Nucleus accumbens (tissue), 56 donors: ENCODE measurements at regions not wholly inside any gene's neighbourhood (a gene's known extent, or its start where the extent isn't known, plus 50 kb on each side); places are given as distances from the start of the nearest gene placed in this dataset.

Source experiments
- DNase-seq, 56 donors: peaks; one replicate each; lab custom pipeline; 2025; lab: John Stamatoyannopoulos, UW

DNA sequence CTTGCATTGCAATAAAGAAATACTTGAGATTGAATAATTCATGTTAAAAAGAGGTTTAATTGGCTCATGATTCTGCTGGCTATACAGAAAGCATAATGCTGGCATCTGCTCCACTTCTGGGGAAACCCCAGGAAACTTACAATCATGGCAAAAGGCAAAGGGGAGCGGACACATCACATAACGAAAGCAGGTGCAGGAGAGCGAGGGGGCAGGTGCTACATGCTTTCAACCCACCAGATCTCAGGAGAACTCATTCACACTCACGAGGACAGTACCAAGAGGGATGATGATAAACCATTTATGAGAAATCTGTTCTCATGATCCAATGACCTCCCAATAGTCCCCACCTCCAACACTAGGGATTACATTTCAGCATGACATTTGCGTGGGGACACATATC is 172.6 kb downstream of the RASSF9 start:
- no peak for DNase-seq

DNA sequence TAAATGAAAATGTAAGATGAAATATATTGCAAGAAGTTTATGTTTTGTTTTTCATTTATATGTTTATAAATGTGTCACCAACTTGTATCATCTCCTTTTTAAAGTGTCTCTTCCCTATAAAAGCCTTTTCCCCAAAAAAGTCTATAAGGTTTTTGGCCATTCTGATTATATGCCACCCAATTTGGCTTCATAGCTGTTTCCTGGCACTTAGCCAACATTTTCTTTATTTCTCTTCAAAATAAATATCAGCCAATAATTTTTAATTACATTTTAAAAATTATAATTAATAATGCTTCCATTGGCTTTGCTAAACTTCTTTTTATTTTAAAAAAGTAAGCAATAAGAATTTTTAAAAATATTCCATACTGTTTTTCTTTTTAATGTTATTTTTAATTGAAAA is 171.8 kb downstream of the RASSF9 start:
- DNase-seq: no peak

DNA sequence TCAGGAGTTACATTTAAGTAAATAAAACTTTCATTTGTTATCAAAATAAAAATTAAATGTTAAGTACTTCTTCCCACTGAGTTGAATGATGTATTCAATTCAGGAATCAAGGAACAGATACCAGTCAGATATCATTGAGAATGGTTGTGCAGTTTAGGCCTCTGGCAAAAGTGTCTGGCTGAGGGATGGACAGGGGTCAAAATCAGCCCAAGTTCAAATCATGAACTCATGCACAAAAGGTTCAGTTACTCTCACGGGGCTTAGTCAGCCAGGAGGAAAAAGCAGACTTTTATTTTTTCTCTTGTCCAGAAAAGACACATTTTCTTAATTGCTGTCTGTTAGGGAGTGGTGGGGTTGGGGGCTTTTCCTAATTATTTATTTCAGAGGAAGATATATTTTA is 166.3 kb downstream of the RASSF9 start:
- no peak for DNase-seq

DNA sequence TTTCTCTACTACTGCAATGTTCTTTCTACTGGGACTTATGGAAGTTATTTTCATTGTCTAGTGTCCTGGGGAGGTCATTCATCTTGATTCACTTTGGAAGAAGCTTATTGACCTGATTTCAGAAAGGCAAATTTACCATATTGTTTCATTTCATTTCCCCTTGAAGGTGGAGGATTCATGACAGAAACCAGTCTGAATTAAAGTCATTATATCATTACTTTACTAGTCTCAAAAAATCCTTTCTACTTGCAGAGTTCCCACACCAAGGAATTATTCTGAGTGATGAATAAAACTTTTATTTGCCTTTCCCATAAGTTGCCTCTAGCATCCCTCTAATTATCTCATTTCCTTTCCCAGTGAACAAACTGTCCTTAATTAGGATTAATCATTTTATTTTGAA is 163.8 kb downstream of the RASSF9 start:
- DNase-seq: no peak

DNA sequence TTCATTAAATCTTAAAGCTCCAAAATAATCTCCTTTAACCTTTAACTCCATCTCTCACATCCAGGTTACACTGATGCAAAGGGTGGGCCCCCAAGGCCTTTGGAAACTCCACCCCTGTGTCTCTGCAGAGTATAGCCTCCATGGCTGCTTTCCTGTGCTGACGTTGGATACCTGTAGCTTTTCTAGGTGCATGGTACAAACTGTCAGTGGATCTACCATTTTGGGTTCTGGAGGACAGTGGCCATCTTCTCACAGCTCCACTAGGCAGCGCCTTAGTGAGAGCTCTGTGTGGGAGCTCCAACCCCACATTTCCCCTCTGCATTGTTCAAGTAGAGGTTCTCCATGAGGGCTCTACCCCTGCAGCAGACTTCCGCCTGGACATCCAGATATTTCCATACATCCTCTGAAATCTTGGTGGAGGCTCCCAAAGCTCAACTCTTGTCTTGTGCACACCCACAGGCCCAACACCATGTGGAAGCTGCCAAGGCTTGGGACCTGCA is 162.2 kb downstream of the RASSF9 start:
- DNase-seq: no peak

DNA sequence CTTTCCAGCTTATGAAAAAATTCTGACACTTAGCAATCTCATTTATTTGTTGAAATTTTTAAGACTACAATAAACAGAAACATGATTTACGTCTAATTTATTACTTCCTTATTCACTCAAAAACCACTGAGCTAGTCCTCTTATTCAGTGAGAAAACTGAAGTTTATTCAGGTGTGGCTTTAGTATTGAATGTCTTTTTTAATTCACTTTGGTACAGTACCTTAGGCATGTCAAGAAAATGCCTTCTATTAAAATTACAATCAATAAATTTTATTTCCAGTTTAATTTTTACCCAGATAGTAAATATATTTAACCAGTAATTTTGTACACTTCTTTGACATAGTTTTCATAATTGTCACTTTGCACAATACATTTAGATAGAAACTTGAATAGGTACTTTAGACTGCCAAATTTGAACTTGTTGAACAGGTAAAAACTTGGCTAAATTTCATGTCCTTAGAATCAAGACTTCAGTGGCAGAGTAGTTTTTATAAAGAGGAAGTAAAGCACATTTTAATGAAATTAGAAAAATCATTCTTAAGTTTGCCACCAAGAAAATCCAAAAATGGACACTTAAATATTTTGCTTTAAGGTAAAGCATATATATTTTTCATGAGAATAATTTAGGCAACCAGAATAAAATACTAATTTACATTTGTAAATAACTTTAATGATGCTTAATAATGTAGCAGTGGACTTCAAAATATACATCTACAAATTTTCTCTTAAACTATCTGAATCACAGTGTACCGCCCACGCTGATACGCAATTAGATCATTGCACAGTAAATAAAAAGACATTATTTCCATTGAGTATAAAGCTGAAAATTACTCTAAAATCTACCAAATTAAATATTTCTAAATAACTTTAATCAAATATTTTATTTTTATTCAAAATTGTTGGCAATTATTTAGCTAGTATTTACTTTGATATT is 159.1 kb downstream of the RASSF9 start:
- no peak for DNase-seq

DNA sequence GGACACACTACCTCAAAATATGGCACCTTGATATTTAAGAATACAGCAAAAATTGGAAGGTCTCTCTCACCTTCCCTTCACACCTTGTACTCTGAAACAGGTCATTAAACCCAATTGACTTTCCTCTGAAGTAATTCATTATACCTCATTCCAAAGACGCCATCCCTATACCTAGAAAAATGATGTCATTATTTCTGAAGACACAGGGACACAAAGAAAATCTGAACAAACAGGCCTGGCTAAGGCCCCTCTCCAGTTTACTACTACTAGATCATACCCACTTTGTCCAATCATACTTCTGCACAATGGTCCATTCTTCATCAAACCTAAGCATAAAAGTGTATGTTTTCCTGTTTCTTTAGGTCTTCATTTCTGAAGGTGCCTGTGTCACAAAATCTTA is 156.9 kb downstream of the RASSF9 start:
- DNase-seq: no peak

DNA sequence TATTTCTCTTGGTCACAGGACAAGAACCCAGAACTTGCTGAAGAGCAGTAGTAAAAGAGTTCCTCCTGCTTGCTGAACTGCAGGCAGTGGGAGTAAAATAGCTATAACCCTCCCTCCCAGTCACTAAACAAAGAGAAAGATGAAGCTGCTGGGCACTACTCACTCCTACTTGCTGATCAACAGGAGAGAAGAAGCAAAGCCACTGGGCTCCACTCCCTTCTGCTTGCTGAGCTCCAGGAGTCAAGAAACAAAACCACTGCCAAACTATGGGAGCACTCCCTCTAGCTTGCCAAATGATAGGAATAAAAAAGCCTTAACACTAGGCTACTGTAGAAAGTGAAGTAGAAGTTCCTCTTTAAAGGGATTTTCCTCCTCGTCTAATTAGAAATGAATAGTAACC is 155.3 kb downstream of the RASSF9 start:
- DNase-seq: no peak

DNA sequence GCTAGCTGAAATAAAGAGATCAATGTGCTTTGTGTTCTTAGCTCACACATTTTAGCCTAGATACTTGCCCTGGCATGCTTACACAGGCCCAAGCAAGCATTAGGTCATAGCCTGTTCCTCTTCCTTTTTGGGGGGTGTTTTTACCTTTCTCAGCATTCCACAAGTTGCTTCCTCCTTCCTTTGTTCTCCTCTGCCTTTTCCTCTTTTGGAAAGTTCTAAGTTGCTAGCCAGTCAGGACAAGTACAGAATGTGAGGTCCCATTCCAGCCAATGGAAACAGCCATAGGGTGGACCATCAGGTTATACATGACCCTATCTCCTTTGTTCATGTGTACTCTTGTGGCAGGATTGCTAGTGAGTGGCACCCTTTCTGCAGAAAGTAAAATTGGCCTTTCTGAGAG is 154.9 kb downstream of the RASSF9 start:
- DNase-seq: no peak

DNA sequence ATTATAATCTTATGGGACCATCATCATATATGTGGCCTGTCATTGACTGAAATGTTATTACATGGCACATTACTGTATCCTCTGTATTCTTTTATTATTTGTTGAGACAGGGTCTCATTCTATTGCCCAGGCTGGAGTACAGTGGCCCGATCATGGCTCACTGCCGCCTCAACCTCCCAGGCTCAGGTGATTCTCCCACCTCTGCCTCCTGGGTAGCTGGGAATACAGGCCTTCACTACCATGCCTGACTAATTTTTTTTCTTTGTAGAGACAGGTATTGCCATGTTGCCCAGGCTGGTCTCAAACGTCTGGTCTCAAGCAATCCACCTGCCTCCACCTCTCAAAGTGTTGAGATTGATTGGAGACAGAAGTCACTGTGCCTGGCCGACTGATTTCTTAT is 153.2 kb downstream of the RASSF9 start:
- DNase-seq: no peak

DNA sequence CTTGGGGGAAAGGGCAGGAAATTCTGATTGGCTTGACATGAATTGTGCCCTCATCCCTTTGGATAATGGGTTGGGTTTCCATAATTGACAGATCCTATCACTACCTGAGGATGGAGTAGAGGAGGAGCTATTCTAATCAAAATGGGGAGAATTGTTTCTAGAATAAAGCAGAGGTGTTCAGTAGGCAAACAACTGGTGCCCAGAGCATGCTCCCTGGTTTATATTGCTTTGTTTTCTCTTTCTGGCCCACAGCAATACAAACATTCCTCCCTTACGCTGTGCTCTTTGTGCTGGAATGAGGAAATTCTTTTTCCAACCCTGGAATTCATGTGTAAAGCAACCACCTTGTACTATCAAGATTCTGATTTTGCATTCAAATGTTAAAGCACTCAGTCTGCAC is 147.4 kb downstream of the RASSF9 start:
- DNase-seq: no peak

DNA sequence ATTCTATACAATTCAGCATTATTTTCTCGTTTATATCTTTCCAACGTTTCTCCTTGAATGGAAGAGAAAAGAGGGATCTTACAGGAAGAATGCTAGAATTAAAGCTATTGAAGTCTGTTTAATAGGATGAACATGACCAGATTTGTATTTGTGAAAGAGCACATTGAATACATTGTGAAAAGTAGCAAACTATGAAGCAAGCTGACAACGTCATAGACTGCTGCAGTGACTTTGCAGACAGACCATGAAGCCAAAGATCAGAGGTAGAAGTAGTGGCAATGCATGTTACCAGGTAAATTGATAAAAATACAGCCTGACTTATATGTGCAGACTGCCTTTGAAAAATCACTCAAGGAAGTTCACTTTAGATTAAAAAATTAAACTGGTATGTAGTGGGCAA is 146.1 kb downstream of the RASSF9 start:
- DNase-seq: no peak

DNA sequence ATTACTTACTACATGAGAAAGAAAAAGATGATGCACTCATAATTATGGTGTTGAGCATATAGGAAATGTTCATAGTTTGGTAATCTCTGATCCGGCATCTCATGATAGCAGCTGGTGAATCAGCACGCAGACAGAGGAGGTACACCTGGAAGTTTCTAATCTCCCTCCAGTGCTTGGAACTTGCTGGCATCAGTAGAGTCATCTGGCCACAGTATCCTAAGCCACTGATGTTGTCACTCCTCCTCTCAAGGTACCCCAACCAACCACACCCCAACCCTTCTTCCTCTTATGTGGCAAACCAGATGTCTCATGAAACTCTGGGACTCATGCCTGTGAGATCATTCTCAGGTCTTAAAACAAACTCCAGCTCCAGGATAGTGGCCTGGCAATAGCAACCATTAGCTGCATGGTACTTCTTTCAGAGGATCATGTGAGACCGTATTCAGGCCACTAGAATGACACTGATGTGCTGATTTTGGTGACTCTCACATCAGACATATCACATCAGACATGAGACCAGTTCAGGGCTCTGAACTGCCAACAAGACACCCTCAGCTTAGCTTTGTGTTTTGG is 143.0 kb downstream of the RASSF9 start:
- DNase-seq: no peak

DNA sequence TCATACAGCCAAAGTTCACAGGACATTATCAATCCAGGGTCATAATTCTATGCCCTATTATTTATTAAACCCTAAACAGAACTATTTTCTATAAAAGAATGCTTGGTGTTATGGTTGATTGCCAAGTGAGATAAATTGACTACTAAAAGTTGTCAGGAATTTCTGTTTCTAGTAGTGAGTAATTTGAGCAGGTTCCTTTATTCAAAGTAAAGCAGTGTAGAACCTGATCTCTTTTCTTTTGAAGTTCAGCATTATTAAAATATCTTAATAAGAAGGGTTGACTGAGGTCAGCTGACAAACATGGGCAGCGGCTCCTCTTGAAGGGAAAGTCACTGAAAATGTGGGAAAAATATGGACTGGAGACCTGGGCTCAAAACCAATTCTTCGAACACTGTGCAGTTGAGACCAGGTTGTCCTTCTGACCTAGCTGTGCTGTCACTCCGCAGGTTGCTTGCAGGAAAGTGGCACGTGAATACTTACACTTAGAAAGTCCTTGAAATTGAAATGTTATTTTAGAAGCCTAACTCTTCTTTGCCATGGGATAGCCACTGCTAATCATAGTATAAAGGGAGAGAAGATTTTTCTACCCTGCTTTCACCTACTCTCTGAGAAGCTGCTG is 141.0 kb downstream of the RASSF9 start:
- DNase-seq: no peak

DNA sequence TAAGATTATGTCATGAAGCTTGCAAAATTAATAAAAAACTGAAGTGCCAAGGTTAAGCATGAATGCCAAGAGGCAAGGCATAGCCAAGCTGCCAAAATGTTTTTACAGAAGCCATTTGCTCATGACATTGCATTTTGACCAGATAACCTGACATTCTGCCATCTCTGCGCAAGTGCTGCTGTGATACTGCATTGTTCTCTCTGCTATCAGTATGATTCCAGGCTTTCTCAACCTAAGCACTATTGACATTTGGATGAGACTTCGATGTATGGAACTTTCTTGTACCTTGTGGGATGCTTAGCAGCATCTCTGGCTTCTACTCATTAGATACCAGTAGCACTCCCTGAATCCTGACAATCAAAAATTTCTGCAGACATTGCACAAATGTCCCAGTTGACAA is 139.2 kb downstream of the RASSF9 start:
- no peak for DNase-seq

DNA sequence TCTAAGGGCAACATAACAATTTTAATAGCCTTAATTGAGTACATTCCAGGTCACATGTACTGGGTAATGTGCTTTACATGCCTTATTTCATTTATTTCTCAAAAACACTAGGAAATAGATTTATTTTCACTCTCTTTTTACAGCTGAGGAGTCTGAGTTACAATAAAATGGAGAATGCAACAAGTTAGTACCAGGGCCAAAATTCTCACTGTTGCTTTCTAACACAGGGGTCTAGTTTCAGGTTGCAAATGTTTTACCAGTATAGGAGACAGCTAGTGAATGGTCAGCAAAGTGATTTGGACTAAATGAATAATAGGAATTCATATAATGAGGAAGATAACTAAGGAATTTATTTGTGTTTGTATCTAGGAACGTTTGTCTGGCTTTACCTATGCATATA is 137.3 kb downstream of the RASSF9 start:
- no peak for DNase-seq

DNA sequence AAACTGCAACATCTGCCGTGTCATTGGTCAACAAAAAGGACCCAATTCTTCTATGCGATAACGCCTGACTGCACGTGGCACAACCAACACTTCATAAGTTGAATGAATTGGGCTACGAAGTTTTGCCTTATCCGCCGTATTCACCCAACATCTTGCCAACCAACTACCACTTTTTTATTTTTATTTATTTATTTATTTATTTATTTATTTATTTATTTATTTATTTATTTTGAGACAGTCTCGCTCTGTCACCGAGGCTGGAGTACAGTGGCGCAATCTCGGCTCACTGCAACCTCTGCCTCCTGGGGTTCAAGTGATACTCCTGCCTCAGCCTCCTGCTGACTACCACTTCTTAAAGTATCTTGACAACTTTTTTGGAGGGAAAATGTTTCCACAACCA is 127.4 kb downstream of the RASSF9 start:
- no peak for DNase-seq

DNA sequence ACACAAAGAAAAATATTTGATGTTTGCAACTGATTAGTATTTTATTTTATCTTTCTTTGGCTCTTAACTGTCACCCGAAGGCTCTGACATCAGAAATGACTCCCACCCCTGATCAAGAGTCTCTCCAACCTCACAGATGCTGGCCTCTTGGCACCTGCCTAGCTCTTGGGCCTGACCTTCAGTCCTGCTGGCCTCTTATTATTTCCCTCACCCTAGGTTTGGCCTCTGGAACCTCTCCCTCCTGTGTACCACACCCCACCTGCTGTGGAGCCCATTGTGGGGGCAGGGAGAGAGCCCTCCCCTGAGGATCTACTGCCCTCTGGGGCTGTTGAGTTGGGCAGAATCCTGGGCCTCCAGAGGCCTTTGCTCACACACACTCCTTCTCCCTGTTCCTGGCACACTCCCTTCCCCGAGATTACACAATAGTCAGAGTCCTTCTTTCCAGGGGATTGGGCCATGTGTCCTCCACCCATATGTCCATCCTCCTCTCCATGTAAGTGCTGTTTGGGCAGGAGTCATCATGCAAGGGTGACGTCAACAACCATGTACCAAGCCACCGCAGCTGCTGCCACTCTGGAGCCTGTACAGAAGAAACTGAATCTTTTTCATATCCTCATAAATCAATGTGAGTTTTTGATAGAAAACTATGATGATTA is 124.3 kb downstream of the RASSF9 start:
- DNase-seq: no peak

DNA sequence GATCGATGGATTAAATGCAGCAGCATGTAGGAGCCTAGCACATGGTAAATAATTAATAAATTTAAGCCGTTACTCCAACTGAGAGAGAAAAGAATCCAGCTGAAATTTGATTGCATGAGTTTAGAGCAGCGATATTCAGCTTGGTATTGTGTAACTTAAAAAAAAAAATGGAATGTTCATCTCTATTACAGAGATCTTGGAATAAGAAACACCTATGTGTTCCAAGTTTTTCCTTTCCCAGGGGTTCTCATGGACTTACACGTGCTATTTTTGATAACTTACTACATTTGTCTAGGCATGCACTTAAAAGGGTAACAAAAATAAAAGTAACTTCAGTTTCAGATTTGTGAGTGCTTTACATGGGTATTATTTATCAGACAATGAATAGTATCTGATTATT is 122.8 kb downstream of the RASSF9 start:
- DNase-seq: no peak

DNA sequence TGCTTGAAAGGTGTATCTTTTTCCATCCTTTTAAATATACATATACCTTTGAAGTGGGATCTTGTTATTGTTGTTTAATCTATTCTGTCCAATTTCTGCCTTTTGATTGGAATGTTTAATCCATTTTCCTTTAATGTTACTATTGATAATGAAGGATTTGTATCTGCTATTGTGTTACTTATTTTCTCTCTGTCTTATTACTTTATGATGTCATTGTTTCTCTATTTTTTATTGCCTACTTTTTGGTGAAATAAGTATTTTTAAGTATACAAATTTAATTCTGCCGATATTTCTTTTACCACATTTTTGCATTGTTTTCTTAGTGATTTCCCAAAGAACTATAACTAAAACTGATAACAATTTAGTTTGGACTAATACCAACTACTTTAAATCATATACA is 121.8 kb downstream of the RASSF9 start:
- no peak for DNase-seq
